ENCODE measurements at regions not wholly inside any gene's neighbourhood (a gene's known extent, or its start where the extent isn't known, plus 50 kb on each side); places are given as distances from the start of the nearest gene placed in this dataset.

DNA sequence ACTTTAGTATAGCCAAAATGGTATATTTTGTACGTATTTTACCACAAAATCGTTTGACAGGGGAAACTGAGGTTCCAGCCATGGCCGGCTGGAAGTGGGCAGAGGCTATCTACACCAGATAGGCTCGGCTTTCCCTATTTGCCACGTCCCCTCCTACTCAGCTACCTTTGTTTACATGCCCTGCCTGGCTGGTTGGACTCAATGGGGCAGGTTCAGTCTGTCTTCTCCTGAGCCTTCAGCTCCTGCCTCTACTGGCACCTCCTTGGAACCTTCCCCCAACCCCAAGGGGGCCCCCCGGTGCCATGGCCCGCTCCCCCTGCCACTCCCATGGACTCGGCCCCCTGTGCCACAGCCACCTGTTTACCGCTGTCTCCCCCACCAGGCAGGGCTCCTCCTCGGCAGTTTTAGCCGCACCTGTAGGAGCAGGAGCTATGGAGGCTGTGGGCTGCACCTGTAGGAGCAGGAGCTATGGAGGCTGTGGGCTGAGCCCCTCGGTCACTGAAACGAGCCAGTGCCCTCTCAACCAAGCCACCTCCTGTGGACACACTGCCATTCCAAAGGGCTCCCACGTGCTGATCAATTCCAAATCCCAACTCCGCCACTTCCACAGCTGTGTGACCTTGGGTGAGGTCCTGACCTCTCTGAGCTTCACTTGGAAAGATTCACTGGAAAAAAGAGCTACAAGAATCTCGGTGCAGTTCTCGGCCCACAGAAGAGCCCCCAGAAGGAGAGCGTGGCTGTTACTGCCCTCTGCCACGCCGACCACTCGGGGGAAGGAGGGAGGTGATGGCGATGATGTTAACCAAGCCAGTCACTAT, 62.2 kb downstream of the NCOR2 start:
- Histone ChIP-seq H3K27me3 (ENCODE audit: control insufficient read depth, low read length) (no peaks in the 10 kb centered on the region), H3K4me2 (ENCODE audit: low read length) (no peak overlapping the region), H3K9me2 (replicated peaks; ENCODE audit: control insufficient read depth, low read length) (no peaks in the 10 kb centered on the region), H4K20me1 (ENCODE audit: control insufficient read depth, insufficient read depth, low read depth, low read length) (peaks cover 14% of the 10 kb centered on the region), H3K4me1 (ENCODE audit: control insufficient read depth, low read length) (no peaks in the 10 kb centered on the region), H3F3A (ENCODE audit: control insufficient read depth, insufficient read depth) (no peaks in the 10 kb centered on the region), H3K36me3 (ENCODE audit: control insufficient read depth, low read length) (no peaks in the 10 kb centered on the region), H3K4me3 (ENCODE audit: low read length) (no peak overlapping the region), H3K79me2 (ENCODE audit: control insufficient read depth, low read length) (peaks cover 89% of the 10 kb centered on the region), H3K9me3 (ENCODE audit: control insufficient read depth, insufficient read depth, low read length) (no peaks in the 10 kb centered on the region), H3K27ac (ENCODE audit: low read depth, low read length) (no peak overlapping the region)
- TF ChIP-seq, protein P1, sequence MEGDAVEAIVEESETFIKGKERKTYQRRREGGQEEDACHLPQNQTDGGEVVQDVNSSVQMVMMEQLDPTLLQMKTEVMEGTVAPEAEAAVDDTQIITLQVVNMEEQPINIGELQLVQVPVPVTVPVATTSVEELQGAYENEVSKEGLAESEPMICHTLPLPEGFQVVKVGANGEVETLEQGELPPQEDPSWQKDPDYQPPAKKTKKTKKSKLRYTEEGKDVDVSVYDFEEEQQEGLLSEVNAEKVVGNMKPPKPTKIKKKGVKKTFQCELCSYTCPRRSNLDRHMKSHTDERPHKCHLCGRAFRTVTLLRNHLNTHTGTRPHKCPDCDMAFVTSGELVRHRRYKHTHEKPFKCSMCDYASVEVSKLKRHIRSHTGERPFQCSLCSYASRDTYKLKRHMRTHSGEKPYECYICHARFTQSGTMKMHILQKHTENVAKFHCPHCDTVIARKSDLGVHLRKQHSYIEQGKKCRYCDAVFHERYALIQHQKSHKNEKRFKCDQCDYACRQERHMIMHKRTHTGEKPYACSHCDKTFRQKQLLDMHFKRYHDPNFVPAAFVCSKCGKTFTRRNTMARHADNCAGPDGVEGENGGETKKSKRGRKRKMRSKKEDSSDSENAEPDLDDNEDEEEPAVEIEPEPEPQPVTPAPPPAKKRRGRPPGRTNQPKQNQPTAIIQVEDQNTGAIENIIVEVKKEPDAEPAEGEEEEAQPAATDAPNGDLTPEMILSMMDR (IDR thresholded peaks at IDR 0.05; ENCODE audit: low read depth, low read length, poor library complexity, severe bottlenecking): no peak
- no peak for TF ChIP-seq EZH2phosphoT487 (IDR thresholded peaks at IDR 0.05; ENCODE audit: borderline replicate concordance, low read length)

DNA sequence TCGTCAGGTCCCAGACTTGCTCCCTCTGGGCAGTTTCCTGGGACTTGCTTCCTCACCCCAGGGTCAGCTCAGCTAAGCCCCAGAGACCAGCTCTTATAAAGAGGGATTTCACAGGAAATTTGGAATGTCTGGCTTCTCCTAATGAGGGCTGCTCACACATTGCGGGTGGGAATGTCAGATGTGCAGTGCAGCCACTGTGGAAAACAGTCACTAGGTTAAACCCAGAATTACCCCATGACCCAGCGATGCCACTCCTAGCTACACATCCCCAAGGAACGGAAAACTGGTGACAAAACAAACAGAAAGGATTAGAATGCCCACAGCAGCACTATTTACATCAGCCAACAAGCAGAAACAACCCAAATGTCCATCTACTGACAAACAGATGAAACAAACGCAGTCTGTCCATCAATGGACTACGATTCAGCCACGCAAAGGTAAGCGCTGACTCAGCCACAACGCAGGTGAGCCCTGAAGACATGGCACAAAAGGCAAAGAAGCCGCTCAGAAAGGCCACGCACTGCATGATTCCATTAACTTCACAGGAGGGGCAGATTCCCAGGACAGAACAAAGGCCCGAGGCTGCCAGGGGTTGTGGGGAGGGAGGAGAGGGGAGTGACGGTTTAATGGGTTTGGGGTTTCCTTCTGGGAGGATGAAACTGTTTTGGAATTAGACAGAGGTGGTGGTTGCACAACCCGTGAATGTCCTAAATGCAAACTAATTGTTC, 63.0 kb downstream of the NCOR2 start:
- H3F3A ChIP-seq (ENCODE audit: control insufficient read depth, insufficient read depth): no peaks in the 10 kb centered on the region
- H3K79me2 ChIP-seq (ENCODE audit: control insufficient read depth, low read length): peaks cover 89% of the 10 kb centered on the region
- TF ChIP-seq EZH2phosphoT487 (IDR thresholded peaks at IDR 0.05; ENCODE audit: borderline replicate concordance, low read length): no peak
- TF ChIP-seq, protein P1 (IDR thresholded peaks at IDR 0.05; ENCODE audit: low read depth, low read length, poor library complexity, severe bottlenecking): no peak
- H3K27ac ChIP-seq (ENCODE audit: low read depth, low read length): no peak overlapping the region
- no peaks in the 10 kb centered on the region for H3K9me3 ChIP-seq (ENCODE audit: control insufficient read depth, insufficient read depth, low read length)
- H3K4me3 ChIP-seq (ENCODE audit: low read length): no peak overlapping the region
- H3K9me2 ChIP-seq (replicated peaks; ENCODE audit: control insufficient read depth, low read length): no peaks in the 10 kb centered on the region
- no peak overlapping the region for H3K4me2 ChIP-seq (ENCODE audit: low read length)
- H3K36me3 ChIP-seq (ENCODE audit: control insufficient read depth, low read length): no peaks in the 10 kb centered on the region
- H3K27me3 ChIP-seq (ENCODE audit: control insufficient read depth, low read length): no peaks in the 10 kb centered on the region
- no peaks in the 10 kb centered on the region for H3K4me1 ChIP-seq (ENCODE audit: control insufficient read depth, low read length)
- H4K20me1 ChIP-seq (ENCODE audit: control insufficient read depth, insufficient read depth, low read depth, low read length): peaks cover 13% of the 10 kb centered on the region

GRCh38 chr12:124503305-124503704, 64.1 kb downstream of the NCOR2 start:
- no peak for TF ChIP-seq EZH2phosphoT487 (IDR thresholded peaks at IDR 0.05; ENCODE audit: borderline replicate concordance, low read length)
- TF ChIP-seq, protein P1 (IDR thresholded peaks at IDR 0.05; ENCODE audit: low read depth, low read length, poor library complexity, severe bottlenecking): no peak
- Histone ChIP-seq H3F3A (ENCODE audit: control insufficient read depth, insufficient read depth) (no peaks in the 10 kb centered on the region), H3K4me3 (ENCODE audit: low read length) (no peak overlapping the region), H3K79me2 (ENCODE audit: control insufficient read depth, low read length) (peaks cover 94% of the 10 kb centered on the region), H3K4me2 (ENCODE audit: low read length) (no peak overlapping the region), H3K27me3 (ENCODE audit: control insufficient read depth, low read length) (no peaks in the 10 kb centered on the region), H3K36me3 (ENCODE audit: control insufficient read depth, low read length) (no peaks in the 10 kb centered on the region), H3K9me2 (replicated peaks; ENCODE audit: control insufficient read depth, low read length) (no peaks in the 10 kb centered on the region), H3K9me3 (ENCODE audit: control insufficient read depth, insufficient read depth, low read length) (no peaks in the 10 kb centered on the region), H3K27ac (ENCODE audit: low read depth, low read length) (no peak overlapping the region), H4K20me1 (ENCODE audit: control insufficient read depth, insufficient read depth, low read depth, low read length) (peaks cover 14% of the 10 kb centered on the region), H3K4me1 (ENCODE audit: control insufficient read depth, low read length) (no peaks in the 10 kb centered on the region)
